Brain microvascular endothelial cell (primary cell): ENCODE measurements at regions not wholly inside any gene's neighbourhood (a gene's known extent, or its start where the extent isn't known, plus 50 kb on each side); places are given as distances from the start of the nearest gene placed in this dataset.

Experiments
- DNase-seq: peaks from one replicate; pipeline ENCODE4 v3.0.0-alpha.2; 2020
- H3K27ac ChIP-seq: fragments of 250-450 bp; sonication (Bioruptor Pico); 2 replicates; pipeline ENCODE4 v1.5.1; 2020; ENCODE audit warnings: mild to moderate bottlenecking, moderate library complexity
- H3K27me3 ChIP-seq: fragments of 250-450 bp; sonication (Bioruptor Pico); replicated peaks from 2 replicates; pipeline ENCODE4 v1.5.1; 2020; ENCODE audit warnings: mild to moderate bottlenecking
- H3K36me3 ChIP-seq: fragments of 250-450 bp; sonication (Bioruptor Pico); replicated peaks from 2 replicates; pipeline ENCODE4 v1.5.1; 2020; ENCODE audit warnings: mild to moderate bottlenecking
- H3K4me3 ChIP-seq: 2 replicates; pipeline ENCODE4 v1.5.1; 2011; ENCODE audit warnings: low read depth, mild to moderate bottlenecking, control low read depth, low read length, moderate library complexity
- CTCF ChIP-seq: IDR thresholded peaks from 2 replicates; pipeline ENCODE4 v1.5.1; 2011; ENCODE audit warnings: low read depth, mild to moderate bottlenecking, moderate library complexity, low read length, control low read depth, inconsistent platforms; ENCODE audit errors: missing control alignments
- in situ Hi-C: cut with HindIII; loops from 2 replicates; pipeline ENCODE4 v1.10.0; 2017; ENCODE audit warnings: low sequenced_read_pairs, low pct_ligation_motif_present

GRCh38 chr9:17005056-17005823 is 129.6 kb upstream of the CNTLN start:
- DNase-seq: peak; percentile 72
- peak overlapping the region; percentile 38 for H3K27ac ChIP-seq
- H3K4me3 ChIP-seq: peak overlapping the region; percentile 34
- H3K36me3 ChIP-seq: no peaks in the 10 kb centered on the region
- H3K27me3 ChIP-seq: no peaks in the 10 kb centered on the region
- no peak for TF ChIP-seq CTCF
- in situ Hi-C loops: no loop called here

- Histone ChIP-seq H3K36me3 (no peaks in the 10 kb centered on the region), H3K27me3 (no peaks in the 10 kb centered on the region), H3K27ac (no peak overlapping the region), H3K4me3 (no peak overlapping the region)
- TF ChIP-seq CTCF: no peak
- peak; percentile 39 for DNase-seq
- in situ Hi-C loops: no loop called here
Observed at GRCh38 chr9:17004500-17004899, 130.3 kb upstream of the CNTLN start.

GRCh38 chr9:17003576-17004240 is 131.1 kb upstream of the CNTLN start:
- DNase-seq: peak; percentile 44
- in situ Hi-C loops: no loop called here

GRCh38 chr9:16996901-16997491 is 126.5 kb upstream of the BNC2 start:
- no peaks in the 10 kb centered on the region for H3K36me3 ChIP-seq
- H3K27ac ChIP-seq: no peak overlapping the region
- H3K27me3 ChIP-seq: no peaks in the 10 kb centered on the region
- in situ Hi-C loops: no loop called here
- no peak for TF ChIP-seq CTCF
- DNase-seq: no peak
- no peak overlapping the region for H3K4me3 ChIP-seq

More at GRCh38 chr9:17003576-17004240, 131.1 kb upstream of the CNTLN start:
- no peaks in the 10 kb centered on the region for H3K27me3 ChIP-seq
- H3K27ac ChIP-seq: no peak overlapping the region
- no peak overlapping the region for H3K4me3 ChIP-seq
- no peaks in the 10 kb centered on the region for H3K36me3 ChIP-seq
- TF ChIP-seq CTCF: no peak

- Histone ChIP-seq H3K27ac (no peak overlapping the region), H3K4me3 (no peak overlapping the region), H3K27me3 (no peaks in the 10 kb centered on the region), H3K36me3 (no peaks in the 10 kb centered on the region)
- TF ChIP-seq CTCF: no peak
- in situ Hi-C loops: no loop called here
- DNase-seq: no peak
Observed at GRCh38 chr9:16992138-16992537, 121.7 kb upstream of the BNC2 start.
